Fibroblast of villous mesenchyme (primary cell): ENCODE measurements at regions not wholly inside any gene's neighbourhood (a gene's known extent, or its start where the extent isn't known, plus 50 kb on each side); places are given as distances from the start of the nearest gene placed in this dataset.

Source experiments
- DNase-seq: peaks from one replicate; pipeline ENCODE4 v3.0.0-alpha.2; 2010; ENCODE audit warnings: low read depth
- H3K4me3 ChIP-seq: 2 replicates; pipeline ENCODE4 v1.5.1; 2011; ENCODE audit warnings: low read depth, mild to moderate bottlenecking, low read length
- TF ChIP-seq, protein P1 (sequence below): IDR thresholded peaks from 2 replicates; pipeline ENCODE4 v1.5.1; 2012; ENCODE audit warnings: low read depth, mild to moderate bottlenecking, low read length; ENCODE audit not compliant: insufficient read depth

DNA sequence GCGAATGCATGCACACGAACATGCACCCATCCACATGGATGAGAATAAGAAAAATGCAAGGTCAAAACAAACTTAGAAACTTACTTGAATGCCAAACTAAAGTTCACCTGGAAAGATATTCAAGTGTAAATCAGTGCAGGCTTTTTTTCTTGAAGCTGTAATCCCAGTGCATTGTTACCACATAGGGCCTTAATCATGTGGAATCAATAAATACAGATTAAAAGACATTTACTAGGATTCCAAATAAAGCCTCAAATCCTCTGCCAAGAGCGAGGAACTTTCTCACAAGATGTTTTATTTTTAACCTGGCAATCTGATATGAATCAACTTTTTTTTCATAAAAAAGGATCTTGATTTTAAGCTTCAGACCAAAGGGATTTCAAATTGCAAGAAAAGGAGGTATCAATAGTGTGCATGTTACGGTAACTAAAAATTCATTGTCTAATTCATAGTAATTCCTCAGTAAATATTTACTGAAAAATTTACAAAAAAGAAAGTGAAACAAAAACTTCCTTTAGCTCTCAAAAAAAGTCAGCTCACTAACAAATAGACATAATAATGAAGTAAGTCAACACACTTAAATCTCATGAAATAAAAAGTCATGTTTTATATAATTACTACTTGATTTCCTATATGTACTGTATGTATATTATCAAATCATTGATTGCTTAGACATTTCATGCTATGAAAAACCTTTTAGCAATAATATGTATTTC, 978.6 kb downstream of the PLOD2 start:
- TF ChIP-seq, protein P1, sequence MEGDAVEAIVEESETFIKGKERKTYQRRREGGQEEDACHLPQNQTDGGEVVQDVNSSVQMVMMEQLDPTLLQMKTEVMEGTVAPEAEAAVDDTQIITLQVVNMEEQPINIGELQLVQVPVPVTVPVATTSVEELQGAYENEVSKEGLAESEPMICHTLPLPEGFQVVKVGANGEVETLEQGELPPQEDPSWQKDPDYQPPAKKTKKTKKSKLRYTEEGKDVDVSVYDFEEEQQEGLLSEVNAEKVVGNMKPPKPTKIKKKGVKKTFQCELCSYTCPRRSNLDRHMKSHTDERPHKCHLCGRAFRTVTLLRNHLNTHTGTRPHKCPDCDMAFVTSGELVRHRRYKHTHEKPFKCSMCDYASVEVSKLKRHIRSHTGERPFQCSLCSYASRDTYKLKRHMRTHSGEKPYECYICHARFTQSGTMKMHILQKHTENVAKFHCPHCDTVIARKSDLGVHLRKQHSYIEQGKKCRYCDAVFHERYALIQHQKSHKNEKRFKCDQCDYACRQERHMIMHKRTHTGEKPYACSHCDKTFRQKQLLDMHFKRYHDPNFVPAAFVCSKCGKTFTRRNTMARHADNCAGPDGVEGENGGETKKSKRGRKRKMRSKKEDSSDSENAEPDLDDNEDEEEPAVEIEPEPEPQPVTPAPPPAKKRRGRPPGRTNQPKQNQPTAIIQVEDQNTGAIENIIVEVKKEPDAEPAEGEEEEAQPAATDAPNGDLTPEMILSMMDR = no peak
- DNase-seq = peak; percentile 48
- peak overlapping the region; percentile 28 for H3K4me3 ChIP-seq

DNA sequence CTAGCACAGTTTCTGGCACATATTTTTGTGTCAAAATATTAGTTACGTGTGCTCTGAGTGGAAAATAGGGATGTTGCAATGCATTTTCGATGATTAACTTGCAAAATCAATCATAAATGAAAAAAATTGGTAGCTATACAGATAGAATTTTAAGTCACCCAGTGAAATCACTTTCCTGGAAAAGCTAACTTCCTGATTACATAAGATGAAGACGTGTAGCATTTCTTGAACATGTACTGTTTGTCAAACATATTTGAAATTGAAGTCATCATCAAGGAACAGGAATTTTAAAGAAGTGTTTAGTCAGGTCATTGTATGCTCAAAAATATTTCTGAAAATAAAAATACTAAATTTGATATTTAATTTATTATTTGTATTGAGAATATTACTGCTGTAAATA, 977.7 kb downstream of the PLOD2 start:
- H3K4me3 ChIP-seq = no peak overlapping the region
- TF ChIP-seq, protein P1 = no peak
- peak; percentile 15 for DNase-seq

GRCh38 chr3:145188079-145188770, 972.8 kb downstream of the PLOD2 start:
- TF ChIP-seq, protein P1 = no peak

GRCh38 chr3:145190138-145190537, 970.8 kb downstream of the PLOD2 start:
- TF ChIP-seq, protein P1 = no peak
- DNase-seq = no peak
- H3K4me3 ChIP-seq = no peak overlapping the region

More at GRCh38 chr3:145188079-145188770, 972.8 kb downstream of the PLOD2 start:
- no peak for DNase-seq
- H3K4me3 ChIP-seq = no peak overlapping the region

DNA sequence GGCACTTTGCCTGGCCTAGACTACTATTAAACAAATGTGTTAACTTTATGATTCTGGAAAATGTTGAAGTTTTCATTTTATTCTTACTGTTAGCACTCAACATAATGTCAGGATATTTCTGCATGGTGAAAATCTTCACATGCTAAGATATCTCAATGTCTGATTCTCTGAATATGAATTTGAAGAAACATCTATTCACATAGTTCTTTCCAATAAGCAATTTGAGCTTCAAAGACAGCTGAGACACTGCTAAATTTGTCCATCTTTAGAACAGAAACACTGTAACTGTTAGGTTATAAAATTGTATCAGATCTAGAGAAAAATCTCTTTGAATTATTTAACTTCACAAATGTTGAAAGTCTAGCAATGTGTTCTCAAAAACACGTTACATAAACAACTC, 970.2 kb downstream of the PLOD2 start:
- H3K4me3 ChIP-seq = no peak overlapping the region
- TF ChIP-seq, protein P1 = no peak
- no peak for DNase-seq

DNA sequence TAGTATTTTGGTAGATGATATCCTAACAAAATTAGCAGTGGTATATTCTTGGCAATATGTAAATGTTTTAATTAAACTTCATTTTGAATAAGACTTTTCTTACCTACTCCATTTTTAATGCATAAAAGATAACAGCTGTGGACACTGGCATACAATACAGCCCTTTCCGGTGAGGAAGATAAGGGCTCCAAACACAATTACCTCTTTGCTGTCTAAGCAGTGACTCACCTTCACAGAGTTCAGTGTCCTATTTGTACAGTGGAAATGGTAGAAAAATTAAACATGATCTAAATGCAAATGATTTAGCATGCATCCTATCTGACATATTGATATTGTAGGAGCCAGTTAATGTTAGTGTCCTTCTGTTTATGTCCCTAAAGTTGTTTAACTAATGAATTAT, 969.4 kb downstream of the PLOD2 start:
- DNase-seq = no peak
- TF ChIP-seq, protein P1 = no peak
- H3K4me3 ChIP-seq = no peak overlapping the region
